ENCODE measurements at regions not wholly inside any gene's neighbourhood (a gene's known extent, or its start where the extent isn't known, plus 50 kb on each side); places are given as distances from the start of the nearest gene placed in this dataset.

DNA sequence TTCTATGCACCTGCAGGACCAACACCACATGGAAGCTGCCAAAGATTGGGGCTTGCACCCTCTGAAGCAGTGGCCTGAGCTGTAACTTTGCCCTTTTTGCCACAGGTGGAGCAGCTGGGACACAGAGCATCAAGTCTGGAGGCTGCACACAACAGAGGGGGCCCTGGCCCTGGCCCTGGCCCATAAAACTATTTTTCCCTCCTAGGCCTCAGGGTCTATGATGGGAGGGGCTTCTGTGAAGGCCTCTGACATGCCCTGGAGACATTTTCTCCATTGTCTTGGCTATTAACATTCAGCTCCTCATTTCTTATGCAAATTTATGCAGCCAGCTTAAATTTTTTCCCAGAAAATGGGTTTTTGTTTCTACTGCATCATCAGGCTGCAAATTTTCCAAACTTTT is 335.5 kb downstream of the ARPP21 start:
- TF ChIP-seq, protein P1, sequence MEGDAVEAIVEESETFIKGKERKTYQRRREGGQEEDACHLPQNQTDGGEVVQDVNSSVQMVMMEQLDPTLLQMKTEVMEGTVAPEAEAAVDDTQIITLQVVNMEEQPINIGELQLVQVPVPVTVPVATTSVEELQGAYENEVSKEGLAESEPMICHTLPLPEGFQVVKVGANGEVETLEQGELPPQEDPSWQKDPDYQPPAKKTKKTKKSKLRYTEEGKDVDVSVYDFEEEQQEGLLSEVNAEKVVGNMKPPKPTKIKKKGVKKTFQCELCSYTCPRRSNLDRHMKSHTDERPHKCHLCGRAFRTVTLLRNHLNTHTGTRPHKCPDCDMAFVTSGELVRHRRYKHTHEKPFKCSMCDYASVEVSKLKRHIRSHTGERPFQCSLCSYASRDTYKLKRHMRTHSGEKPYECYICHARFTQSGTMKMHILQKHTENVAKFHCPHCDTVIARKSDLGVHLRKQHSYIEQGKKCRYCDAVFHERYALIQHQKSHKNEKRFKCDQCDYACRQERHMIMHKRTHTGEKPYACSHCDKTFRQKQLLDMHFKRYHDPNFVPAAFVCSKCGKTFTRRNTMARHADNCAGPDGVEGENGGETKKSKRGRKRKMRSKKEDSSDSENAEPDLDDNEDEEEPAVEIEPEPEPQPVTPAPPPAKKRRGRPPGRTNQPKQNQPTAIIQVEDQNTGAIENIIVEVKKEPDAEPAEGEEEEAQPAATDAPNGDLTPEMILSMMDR (IDR thresholded peaks at IDR 0.05), result no peak
- TF ChIP-seq POLR2AphosphoS5 (IDR thresholded peaks at IDR 0.05; ENCODE audit: insufficient read depth in 1 of 2, low read depth in 1 of 2) (no peak), POLR2A (IDR thresholded peaks at IDR 0.05) (no peak)
- Histone ChIP-seq H3K4me1 (no peaks in the 10 kb centered on the region), H3K4me3 (no peak overlapping the region), H3K27ac (no peak overlapping the region), H3K27me3 (no peaks in the 10 kb centered on the region), H3K36me3 (no peaks in the 10 kb centered on the region), H3K9me3 (no peaks in the 10 kb centered on the region)
- DNase-seq (ENCODE audit: extremely low spot score in 2 of 2), result no peak
- intact Hi-C loops (cut with DNase I), result no loop called here

DNA sequence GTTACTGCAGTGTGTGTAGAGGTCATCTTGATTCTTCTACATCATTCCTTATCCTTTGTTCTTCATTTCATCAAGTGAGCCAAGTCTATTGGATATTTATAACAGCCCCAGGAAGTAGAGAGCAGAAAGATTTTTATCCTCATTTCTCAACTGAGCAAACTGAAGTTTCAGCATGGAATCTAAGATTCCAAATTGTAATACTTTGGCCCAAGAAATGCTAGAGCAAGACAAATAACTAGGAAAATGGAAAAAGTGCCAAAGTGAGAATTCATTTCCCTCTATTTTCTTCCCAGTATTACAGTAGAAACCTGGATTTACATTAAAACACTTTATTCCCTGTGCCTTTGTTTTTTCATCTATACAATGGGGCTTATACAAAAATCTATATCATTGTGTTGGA is 346.8 kb downstream of the ARPP21 start:
- Histone ChIP-seq H3K36me3 (no peaks in the 10 kb centered on the region), H3K27ac (no peak overlapping the region), H3K27me3 (no peaks in the 10 kb centered on the region), H3K9me3 (no peaks in the 10 kb centered on the region), H3K4me1 (no peaks in the 10 kb centered on the region), H3K4me3 (no peak overlapping the region)
- DNase-seq (ENCODE audit: extremely low spot score in 2 of 2), result no peak
- intact Hi-C loops (cut with DNase I), result no loop called here
- TF ChIP-seq POLR2A (IDR thresholded peaks at IDR 0.05) (no peak), POLR2AphosphoS5 (IDR thresholded peaks at IDR 0.05; ENCODE audit: insufficient read depth in 1 of 2, low read depth in 1 of 2) (no peak)
- TF ChIP-seq, protein P1 (IDR thresholded peaks at IDR 0.05), result no peak

DNA sequence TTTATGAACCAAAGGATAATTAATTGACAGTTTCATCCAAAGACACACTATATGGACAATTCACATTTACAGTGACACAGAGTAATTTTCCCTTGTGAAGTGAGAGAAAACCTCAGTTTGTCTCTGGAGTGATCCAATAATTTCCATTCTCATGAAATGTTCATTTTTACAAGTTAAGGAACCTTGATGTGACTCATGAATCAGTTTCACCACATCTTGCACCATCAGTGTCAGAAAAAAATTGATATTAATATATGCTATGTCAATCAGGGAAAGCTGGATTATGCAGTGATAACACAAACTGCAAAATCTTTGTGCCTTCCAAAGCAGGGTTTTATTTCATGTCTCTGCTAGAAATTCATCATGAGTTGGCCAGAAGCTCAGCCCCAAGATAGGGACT is 348.1 kb downstream of the ARPP21 start:
- H3K9me3 ChIP-seq, result no peaks in the 10 kb centered on the region
- H3K27me3 ChIP-seq, result no peaks in the 10 kb centered on the region
- no peak for DNase-seq (ENCODE audit: extremely low spot score in 2 of 2)
- TF ChIP-seq POLR2AphosphoS5 (IDR thresholded peaks at IDR 0.05; ENCODE audit: insufficient read depth in 1 of 2, low read depth in 1 of 2), result no peak
- TF ChIP-seq, protein P1 (IDR thresholded peaks at IDR 0.05), result no peak
- no peaks in the 10 kb centered on the region for H3K36me3 ChIP-seq
- no peak overlapping the region for H3K27ac ChIP-seq
- no peak overlapping the region for H3K4me3 ChIP-seq
- no peaks in the 10 kb centered on the region for H3K4me1 ChIP-seq
- intact Hi-C loops (cut with DNase I), result no loop called here

DNA sequence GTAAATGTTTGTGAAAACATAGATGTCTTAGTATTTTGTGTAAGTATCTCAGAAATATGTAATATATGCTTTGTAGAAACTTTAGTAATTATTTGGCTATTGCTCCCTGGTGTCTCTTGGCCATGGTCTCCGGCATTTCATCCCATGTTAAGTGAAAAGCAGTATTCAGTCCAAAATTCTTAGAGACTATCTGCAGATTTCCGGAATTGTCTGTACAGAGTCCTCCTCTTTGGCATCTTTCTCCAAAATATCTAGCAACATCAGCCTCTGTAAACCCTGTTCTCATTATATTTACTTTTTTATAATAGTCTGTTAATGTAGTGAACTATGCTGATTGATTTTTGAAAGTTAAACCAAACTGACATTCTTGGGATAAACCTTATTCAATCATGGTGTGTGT is 352.7 kb downstream of the ARPP21 start:
- no peaks in the 10 kb centered on the region for H3K4me1 ChIP-seq
- H3K27me3 ChIP-seq, result no peaks in the 10 kb centered on the region
- H3K9me3 ChIP-seq, result no peaks in the 10 kb centered on the region
- H3K27ac ChIP-seq, result no peak overlapping the region
- H3K36me3 ChIP-seq, result no peaks in the 10 kb centered on the region
- intact Hi-C loops (cut with DNase I), result no loop called here
- H3K4me3 ChIP-seq, result no peak overlapping the region
- TF ChIP-seq, protein P1 (IDR thresholded peaks at IDR 0.05), result no peak
- TF ChIP-seq POLR2A (IDR thresholded peaks at IDR 0.05) (no peak), POLR2AphosphoS5 (IDR thresholded peaks at IDR 0.05; ENCODE audit: insufficient read depth in 1 of 2, low read depth in 1 of 2) (no peak)
- DNase-seq (ENCODE audit: extremely low spot score in 2 of 2), result no peak

DNA sequence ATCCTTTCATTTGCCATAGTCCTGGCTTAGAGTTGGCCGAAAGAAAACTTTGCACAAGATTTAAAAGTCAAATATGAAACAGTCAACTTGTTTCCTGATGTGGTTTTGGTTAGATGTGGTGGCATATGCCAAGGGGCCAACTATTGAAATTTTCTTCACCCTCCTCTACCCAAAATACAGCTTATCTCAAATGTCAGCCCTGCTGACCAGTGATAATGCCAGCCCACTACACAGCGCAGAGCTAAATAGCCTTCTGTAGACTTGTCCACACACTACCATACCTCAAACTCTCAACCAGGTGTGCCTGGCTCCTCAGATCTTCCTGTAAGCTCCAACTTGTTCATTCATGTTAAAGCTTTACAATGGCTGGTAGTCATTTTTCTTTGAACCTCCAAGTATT is 368.5 kb upstream of the STAC start:
- H3K9me3 ChIP-seq, result no peaks in the 10 kb centered on the region
- TF ChIP-seq, protein P1 (IDR thresholded peaks at IDR 0.05), result no peak
- TF ChIP-seq POLR2A (IDR thresholded peaks at IDR 0.05), result no peak
- TF ChIP-seq POLR2AphosphoS5 (IDR thresholded peaks at IDR 0.05; ENCODE audit: insufficient read depth in 1 of 2, low read depth in 1 of 2), result no peak
- H3K4me1 ChIP-seq, result no peaks in the 10 kb centered on the region
- intact Hi-C loops (cut with DNase I), result no loop called here
- H3K27me3 ChIP-seq, result no peaks in the 10 kb centered on the region
- H3K4me3 ChIP-seq, result no peak overlapping the region
- H3K27ac ChIP-seq, result no peak overlapping the region
- H3K36me3 ChIP-seq, result no peaks in the 10 kb centered on the region
- DNase-seq (ENCODE audit: extremely low spot score in 2 of 2), result no peak

Measured in vagina (tissue), 2 donors.